ENCODE measurements at regions not wholly inside any gene's neighbourhood (a gene's known extent, or its start where the extent isn't known, plus 50 kb on each side); places are given as distances from the start of the nearest gene placed in this dataset.

GRCh38 chr5:33254579-33254978 is 186.2 kb upstream of the TARS1 start:
- no peak for TF ChIP-seq CTCF (IDR thresholded peaks at IDR 0.05)
- TF ChIP-seq POLR2A (IDR thresholded peaks at IDR 0.05) = no peak

Data from uterus (tissue), 2 donors.